ENCODE measurements at regions not wholly inside any gene's neighbourhood (a gene's known extent, or its start where the extent isn't known, plus 50 kb on each side); places are given as distances from the start of the nearest gene placed in this dataset.

DNA sequence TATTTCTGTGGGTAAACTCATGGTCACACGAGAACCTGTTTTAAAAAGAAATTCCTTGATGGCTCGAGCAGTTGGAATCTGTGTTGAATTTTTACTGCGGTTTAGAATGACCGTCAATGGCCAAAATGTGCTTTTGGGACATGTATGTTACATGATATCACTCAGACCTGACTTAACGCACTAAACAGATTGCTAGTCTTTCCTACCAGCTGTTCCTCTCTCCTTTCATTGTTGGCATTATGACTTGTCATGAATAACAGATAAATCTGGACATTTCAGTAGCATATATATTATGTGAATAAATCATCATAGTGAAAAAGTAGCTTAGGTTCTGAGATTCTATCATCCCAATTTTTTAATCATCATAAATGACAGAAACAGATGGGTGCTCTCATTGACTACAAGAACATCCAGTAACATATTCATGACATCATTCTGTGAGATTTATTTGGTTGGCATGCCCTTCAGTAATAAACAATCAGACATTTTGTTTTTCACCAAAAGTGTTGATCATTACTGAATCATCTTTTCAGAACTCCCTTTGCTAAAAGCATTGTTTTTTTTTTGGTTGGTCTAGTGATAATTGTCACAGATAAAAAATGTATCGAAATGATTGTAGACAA, 57.9 kb upstream of the NAV3 start:
- no peak for FAIRE-seq
- 14% methylated on average over 6 of the region's 6 CpGs for WGBS (ENCODE audit: insufficient coverage, insufficient replicate concordance, low lambda C conversion rate, missing lambda C conversion rate)
- TF ChIP-seq GABPA (IDR thresholded peaks at IDR 0.05; ENCODE audit: low read depth) (no peak), PAX5 (IDR thresholded peaks at IDR 0.05; ENCODE audit: borderline replicate concordance, low read depth, low read length) (no peak), BRCA1 (IDR thresholded peaks at IDR 0.05; ENCODE audit: low read depth, low read length) (no peak), FOS (IDR thresholded peaks at IDR 0.05; ENCODE audit: borderline replicate concordance, extremely low read depth, insufficient read length) (no peak), KDM1A (IDR thresholded peaks at IDR 0.05; ENCODE audit: borderline replicate concordance) (no peak), TBL1XR1 (IDR thresholded peaks at IDR 0.05; ENCODE audit: low read depth, low read length) (no peak), GATAD2B (conservative IDR thresholded peaks at IDR 0.05; ENCODE audit: low read depth) (no peak), CREM (IDR thresholded peaks at IDR 0.05; ENCODE audit: low read depth) (no peak), PAX8 (IDR thresholded peaks at IDR 0.05) (no peak), EZH2 (IDR thresholded peaks at IDR 0.05; ENCODE audit: borderline replicate concordance, control insufficient read depth, low read depth, low read length) (no peak)
- TF ChIP-seq, protein P1, sequence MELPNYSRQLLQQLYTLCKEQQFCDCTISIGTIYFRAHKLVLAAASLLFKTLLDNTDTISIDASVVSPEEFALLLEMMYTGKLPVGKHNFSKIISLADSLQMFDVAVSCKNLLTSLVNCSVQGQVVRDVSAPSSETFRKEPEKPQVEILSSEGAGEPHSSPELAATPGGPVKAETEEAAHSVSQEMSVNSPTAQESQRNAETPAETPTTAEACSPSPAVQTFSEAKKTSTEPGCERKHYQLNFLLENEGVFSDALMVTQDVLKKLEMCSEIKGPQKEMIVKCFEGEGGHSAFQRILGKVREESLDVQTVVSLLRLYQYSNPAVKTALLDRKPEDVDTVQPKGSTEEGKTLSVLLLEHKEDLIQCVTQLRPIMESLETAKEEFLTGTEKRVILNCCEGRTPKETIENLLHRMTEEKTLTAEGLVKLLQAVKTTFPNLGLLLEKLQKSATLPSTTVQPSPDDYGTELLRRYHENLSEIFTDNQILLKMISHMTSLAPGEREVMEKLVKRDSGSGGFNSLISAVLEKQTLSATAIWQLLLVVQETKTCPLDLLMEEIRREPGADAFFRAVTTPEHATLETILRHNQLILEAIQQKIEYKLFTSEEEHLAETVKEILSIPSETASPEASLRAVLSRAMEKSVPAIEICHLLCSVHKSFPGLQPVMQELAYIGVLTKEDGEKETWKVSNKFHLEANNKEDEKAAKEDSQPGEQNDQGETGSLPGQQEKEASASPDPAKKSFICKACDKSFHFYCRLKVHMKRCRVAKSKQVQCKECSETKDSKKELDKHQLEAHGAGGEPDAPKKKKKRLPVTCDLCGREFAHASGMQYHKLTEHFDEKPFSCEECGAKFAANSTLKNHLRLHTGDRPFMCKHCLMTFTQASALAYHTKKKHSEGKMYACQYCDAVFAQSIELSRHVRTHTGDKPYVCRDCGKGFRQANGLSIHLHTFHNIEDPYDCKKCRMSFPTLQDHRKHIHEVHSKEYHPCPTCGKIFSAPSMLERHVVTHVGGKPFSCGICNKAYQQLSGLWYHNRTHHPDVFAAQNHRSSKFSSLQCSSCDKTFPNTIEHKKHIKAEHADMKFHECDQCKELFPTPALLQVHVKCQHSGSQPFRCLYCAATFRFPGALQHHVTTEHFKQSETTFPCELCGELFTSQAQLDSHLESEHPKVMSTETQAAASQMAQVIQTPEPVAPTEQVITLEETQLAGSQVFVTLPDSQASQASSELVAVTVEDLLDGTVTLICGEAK (IDR thresholded peaks at IDR 0.05; ENCODE audit: borderline replicate concordance): no peak
- TF ChIP-seq, protein P2, sequence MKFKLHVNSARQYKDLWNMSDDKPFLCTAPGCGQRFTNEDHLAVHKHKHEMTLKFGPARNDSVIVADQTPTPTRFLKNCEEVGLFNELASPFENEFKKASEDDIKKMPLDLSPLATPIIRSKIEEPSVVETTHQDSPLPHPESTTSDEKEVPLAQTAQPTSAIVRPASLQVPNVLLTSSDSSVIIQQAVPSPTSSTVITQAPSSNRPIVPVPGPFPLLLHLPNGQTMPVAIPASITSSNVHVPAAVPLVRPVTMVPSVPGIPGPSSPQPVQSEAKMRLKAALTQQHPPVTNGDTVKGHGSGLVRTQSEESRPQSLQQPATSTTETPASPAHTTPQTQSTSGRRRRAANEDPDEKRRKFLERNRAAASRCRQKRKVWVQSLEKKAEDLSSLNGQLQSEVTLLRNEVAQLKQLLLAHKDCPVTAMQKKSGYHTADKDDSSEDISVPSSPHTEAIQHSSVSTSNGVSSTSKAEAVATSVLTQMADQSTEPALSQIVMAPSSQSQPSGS (IDR thresholded peaks at IDR 0.05; ENCODE audit: low read length): no peak
- TF ChIP-seq, protein P3, sequence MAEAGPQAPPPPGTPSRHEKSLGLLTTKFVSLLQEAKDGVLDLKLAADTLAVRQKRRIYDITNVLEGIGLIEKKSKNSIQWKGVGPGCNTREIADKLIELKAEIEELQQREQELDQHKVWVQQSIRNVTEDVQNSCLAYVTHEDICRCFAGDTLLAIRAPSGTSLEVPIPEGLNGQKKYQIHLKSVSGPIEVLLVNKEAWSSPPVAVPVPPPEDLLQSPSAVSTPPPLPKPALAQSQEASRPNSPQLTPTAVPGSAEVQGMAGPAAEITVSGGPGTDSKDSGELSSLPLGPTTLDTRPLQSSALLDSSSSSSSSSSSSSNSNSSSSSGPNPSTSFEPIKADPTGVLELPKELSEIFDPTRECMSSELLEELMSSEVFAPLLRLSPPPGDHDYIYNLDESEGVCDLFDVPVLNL (IDR thresholded peaks at IDR 0.05; ENCODE audit: low read depth, low read length): no peak

More for the DNA sequence above, 57.9 kb upstream of the NAV3 start:
- Histone ChIP-seq H2AFZ (ENCODE audit: control insufficient read depth, low read depth, low read length) (no peak overlapping the region), H4K20me1 (ENCODE audit: control insufficient read depth, insufficient read depth) (no peaks in the 10 kb centered on the region), H3K4me3 (no peak overlapping the region), H3K4me1 (ENCODE audit: control insufficient read depth, insufficient read depth, low read length) (no peaks in the 10 kb centered on the region), H3K9ac (ENCODE audit: control insufficient read depth, insufficient read depth, low read length) (no peak overlapping the region), H3K27ac (ENCODE audit: control insufficient read depth, insufficient read depth) (no peak overlapping the region), H3K4me2 (ENCODE audit: control insufficient read depth, insufficient read depth) (no peak overlapping the region), H3K9me3 (replicated peaks; ENCODE audit: control insufficient read depth, insufficient read depth, low read length) (no peaks in the 10 kb centered on the region; the same call in 2 of the 3 replicates), H3K79me2 (ENCODE audit: control insufficient read depth, insufficient read depth, low read length) (no peaks in the 10 kb centered on the region), H3K36me3 (ENCODE audit: control insufficient read depth in 2 of 2, insufficient read depth in 2 of 2, low read length in 1 of 2) (no peaks in the 10 kb centered on the region), H3K27me3 (replicated peaks in 1 of 2; ENCODE audit: control insufficient read depth in 2 of 2, insufficient read depth in 2 of 2, low read length in 1 of 2) (no peaks in the 10 kb centered on the region; a peak in 1 of 4 replicates)
- DNase-seq (ENCODE audit: low read depth, low spot score) (no peak), ATAC-seq (no peak)
- CTCF ChIA-PET: no interaction called here
- POLR2A ChIA-PET: no interaction called here
- SMC1A ChIA-PET (ENCODE audit: uncharacterized antibody, unreplicated experiment): no interaction called here
- RAD21 ChIA-PET (ENCODE audit: unreplicated experiment): no interaction called here
- in situ Hi-C loops (cut with MboI): no loop called here
- no TSS peak for BruUV-seq (replicated peaks)
- intact Hi-C loops (cut with micrococcal nuclease; ENCODE audit: unreplicated experiment): no loop called here

All from GM12878 (cell line).